Activated T-cell treated with anti-CD3 and anti-CD28 coated beads for 48 hours (primary cell): ENCODE measurements at regions not wholly inside any gene's neighbourhood (a gene's known extent, or its start where the extent isn't known, plus 50 kb on each side); places are given as distances from the start of the nearest gene placed in this dataset.
"Not testable (repeated sequence)": the region's sequence is repeated elsewhere in the genome, so short reads cannot be mapped to it uniquely, and the experiment has no call there.

Experiments
- DNase-seq: peaks from one replicate; pipeline ENCODE4 v3.0.0-alpha.2; 2020; ENCODE audit warnings: low read depth

DNA sequence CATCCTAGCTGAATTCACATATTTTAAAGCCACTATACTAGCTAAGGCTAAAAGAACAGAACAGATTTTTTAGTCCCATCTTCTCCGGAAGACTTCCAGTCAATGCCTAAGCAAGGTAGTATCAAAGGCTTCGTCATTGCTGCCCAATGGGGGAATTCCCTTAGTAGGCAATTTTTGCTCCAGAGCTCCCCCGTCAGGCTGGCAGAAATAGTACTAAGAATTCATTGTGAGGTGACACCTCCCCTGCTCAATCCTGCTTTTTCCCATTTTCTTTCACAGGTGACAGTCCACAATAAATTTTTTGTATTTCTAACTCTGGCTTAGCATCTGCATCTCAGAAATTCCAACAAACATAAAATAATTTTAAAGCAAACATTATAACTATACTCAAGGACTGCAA, 52.8 kb upstream of the SRSF6 start:
- peak; percentile 20 for DNase-seq

DNA sequence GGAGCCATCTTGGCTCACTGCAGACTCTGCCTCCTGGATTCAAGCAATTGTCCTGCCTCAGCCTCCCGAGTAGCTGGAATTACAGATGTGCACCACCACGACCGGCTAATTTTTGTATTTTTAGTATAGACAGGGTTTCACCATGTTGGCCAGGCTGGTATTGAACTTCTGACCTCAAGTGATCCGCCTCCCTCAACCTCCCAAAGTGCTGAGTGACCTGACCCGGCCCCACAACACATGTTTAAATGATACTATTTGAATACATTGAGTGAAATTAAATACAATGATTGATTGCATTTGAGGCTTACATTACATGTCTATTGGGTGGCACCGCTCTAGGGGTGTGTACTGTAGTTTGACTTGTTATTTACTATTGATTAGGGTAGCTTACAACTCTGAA, 56.8 kb upstream of the SRSF6 start:
- not testable (repeated sequence) for DNase-seq

DNA sequence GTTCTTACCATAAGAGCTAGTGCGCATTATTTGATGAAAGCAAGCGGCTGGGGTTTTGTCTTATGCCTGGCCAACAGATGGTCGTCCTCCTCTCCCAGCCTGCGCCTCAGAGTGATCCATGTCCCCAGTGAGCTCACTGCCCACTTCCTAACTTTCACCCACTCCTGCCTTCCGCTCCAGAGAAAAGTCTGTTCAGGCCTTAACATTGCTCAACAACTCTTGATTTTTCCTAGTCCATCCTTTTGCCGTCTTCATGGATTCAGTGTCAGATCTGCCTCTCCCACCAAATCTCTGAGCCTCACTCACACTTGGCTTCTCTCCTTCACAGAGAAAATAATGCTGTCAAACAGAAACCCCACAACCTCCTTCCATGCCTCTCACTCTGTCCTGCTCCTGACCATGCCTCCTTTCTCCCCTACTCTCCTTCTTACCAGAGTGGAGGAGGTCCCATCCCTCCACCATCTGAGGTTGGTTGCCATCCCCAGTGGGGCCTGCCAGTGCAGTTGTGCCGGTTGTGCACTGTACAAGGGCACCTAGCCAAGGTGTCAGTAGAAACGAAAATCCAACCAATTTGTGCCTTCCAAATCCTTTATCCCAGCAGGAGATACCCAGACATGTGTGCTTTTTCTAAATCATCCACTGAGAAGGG, 58.9 kb upstream of the SRSF6 start:
- no peak for DNase-seq

DNA sequence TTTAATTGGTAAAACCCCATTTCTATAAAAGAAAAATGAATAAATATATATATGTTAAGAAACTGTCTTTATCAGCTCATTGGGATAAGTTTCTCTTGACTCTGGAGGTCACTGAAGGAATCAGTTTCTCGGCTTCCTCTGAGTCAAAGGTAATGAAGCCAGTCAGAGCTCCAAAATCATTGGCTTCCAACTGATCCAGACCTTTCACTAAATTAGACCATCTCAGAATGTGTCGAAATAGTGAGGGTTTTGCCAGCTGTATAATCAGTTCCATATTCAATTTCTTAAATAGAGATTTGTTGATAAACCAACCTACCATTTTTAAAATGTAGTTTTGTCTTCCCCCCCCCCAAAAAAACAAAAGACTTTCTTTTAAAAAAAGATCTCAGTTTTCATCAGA, 60.5 kb upstream of the SRSF6 start:
- no peak for DNase-seq

DNA sequence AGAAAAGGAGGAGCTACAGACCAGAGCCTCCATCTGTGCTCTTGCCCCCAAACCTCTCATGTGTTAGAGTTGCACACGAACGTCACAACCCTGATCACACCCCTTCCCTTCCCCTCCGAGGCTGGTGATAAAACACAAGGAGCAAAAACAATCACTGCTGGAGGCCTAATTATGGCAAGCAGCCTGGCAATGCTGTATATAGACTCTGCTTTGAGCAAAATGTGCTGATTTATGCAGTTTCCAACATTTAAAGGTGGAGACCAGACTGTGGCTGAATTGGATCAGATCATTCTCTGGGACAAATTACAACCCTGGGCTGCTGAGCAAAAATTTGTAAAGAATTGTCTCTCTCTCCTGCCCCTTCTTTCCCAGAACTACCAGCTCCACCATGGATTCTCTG, 64.6 kb upstream of the SRSF6 start:
- DNase-seq: no peak

DNA sequence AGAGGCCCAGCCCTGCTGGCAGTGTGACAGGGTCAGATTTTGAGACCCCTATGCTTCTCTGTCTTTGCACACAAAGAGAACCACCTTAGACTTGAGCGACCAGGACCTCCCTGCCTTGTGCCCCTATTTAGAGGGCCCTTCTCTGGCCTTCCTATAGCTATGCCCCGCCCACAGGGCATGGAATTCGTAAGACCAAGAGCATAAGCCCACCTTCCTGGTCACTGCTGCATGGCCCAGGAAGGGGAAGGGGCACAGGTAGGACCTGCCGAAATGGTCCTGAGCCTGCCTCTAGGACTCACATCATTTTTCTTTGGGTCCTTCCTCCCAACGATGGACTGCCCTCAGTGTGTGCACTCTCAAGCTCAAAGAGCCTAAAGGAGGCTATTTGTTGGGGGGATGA, 65.1 kb upstream of the SRSF6 start:
- no peak for DNase-seq

DNA sequence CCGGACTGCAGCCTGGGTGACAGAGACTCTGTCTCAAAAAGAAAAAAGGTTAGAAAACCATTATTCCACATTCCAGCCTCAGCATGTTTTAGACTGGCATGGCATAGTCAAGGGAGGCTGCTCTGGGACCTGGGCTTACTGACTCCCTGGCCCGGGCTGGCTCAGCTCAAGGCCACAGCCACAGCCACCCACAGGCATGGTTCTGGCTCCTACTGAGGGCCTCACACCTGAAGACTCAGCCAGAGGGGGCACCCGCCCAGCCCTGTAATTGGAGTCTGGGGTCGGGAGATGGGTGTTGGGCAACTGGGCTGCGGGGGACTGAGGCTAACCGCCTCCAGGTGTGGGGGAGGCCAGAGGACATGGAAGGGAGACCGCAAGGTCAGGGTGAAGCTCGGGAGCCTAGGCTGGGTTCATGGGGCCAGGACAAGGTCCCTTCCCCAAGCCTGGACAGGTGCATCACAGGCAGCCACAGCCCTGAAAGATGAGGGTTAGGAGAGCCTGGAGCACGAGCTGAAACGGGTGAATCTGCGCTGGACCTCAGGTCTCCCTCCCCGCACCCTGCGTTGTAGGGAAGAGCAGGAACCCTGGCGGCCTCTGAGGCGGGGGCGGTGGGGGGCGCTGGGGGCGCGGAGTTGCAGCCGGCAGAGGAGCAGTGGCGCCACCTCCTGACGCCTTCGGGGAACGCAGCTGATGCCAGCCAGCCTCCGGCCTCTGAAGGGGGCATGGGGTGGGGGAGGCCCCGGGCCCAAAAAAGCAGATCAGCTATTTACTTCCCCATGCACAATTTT, 67.7 kb upstream of the SRSF6 start:
- no peak for DNase-seq

DNA sequence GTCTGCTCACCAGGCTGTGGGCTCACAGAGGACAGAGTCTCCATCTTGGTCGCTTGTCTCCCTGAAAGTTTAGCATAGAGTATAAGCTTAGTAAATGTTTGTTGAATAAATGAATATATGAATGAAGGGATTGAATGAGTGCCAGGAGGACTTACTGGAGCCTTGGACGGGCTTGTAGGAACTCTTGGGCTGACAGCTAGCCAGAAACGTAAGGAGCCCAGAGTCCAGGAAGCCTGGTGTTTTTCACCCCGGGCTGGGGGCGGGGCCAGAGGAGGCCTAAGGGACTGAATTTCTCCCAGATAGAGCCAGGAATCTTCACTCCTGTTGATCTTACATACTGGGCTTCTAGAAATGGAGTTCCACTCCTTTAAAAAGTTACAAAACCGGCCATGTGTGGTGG, 68.5 kb upstream of the SRSF6 start:
- no peak for DNase-seq

DNA sequence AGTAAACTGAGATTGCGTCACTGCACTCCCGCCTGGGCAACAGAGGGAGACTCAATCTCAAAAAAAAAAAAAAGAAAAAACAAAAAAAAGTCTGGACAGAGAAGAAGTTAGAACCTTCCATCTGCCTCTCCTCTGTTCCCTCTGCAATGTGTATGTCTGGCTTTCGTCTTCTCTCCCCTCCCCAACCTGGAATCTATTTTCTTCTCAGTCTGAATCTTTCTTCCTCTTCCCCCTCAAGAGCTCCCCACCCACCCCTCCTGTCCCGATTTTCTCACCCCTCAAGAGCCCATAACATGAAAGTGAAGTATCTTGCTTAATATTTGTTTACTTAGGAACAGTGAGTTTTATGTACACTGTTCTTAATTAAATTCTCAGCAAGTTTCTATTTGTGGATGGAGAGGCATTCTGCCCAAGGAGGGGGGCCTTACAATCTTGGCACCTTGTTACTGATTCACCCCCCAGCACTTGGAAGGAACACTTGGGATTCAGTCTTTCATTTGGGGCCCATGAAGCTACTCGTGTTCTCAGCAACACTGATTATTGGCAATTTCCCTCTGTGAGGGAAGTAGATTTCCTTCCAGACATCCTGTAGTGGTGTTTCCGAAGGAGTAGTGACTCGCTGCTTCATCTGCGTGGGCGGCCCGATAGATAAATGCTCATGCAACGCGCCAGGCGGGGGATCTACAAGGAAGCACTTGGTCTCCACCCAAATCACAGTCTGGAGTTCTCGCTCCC, 69.3 kb upstream of the SRSF6 start:
- no peak for DNase-seq

DNA sequence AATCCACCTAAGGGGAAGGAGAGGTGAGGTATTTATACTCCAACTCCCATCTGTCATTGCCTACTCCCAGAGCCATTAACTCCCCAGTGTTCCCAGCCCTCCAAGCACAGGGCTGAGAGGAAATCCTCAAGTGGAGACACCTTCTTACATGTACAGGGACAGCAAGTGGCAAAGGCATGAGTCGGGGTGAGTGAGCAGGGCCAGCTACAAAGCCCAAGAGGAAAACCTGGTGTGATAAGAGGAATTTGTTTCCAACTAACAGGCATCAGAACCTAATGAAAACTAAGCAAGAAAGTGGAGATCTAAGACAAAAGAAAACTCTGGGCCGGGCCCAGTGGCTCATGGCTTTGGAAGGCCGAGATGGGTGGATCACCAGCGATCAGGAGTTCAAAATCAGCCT, 70.0 kb upstream of the SRSF6 start:
- no peak for DNase-seq

DNA sequence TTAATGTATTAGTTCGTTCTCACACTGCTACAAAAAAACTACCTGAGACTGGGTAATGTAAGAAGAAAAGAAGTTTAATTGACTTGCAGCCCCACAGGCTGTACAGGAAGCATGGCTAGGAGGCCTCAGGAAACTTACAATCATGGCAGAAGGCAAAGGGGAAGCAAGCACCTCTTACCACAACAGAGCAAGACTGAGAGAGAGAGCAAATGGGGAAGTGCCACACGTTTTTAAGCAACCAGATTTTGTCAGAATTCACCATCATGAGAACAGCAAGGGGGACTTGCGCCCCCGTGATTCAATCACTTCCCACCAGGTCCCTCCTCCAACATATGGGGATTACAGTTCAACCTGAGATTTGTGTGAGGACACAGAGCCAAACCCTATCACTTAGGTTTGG, 70.8 kb upstream of the SRSF6 start:
- DNase-seq: no peak

DNA sequence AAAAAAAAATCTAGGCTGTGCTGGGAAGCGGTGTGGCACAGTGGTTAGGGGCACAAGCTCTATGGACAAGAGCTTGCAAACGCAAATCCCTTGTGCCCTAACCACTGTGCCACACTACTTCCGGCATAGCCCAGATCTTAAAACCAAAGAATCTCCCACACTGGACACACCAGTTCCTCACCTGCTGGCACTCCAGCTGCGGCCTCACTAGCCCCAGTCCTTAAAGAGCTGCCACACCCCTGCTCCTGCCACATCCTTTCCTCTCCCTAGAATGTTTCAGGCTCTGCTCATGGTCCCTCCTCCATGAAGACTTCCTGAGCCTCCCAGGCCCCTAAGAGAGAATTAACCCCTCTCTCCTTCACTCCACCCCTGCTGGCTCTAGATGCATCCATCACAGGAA, 71.8 kb upstream of the SRSF6 start:
- DNase-seq: no peak

DNA sequence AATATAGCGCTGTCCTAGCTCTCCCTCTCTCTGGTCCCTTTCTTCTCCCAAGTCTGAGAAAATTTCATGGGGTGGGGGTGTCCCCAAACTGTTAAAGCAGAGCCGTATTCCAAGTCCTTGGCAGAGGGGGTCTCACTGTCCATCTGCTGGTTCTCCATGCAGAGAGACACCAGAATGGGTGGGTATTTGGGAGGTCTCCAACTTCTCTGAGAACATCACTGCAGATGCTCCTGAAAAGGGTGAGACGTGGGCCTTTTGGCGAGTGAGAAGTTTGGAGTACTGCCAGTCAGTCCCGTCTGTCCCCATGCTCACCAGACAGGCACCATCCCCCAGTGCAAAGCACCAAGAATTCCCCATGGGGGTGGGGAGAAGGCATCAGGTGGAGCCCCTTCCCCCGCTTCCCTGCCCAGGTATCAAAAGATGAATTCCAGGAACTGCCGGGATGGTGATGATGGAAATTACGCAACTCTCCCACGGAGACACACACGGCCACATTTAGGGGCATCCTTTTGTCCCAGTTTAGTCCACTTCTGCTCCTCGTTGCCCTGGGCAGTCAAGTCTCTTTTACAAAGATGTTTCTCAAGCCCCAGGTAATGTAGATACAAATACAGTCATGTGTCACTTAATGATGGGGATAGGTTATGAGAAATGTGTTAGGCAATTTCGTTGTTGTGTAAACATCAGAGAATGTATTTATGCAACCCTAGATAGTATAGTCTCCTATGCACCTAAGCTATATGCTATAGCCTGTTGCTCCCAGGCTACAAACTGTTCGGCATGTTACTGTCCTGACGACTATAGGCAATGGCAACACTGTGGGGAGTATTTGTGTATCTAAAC, 73.4 kb upstream of the SRSF6 start:
- no peak for DNase-seq

DNA sequence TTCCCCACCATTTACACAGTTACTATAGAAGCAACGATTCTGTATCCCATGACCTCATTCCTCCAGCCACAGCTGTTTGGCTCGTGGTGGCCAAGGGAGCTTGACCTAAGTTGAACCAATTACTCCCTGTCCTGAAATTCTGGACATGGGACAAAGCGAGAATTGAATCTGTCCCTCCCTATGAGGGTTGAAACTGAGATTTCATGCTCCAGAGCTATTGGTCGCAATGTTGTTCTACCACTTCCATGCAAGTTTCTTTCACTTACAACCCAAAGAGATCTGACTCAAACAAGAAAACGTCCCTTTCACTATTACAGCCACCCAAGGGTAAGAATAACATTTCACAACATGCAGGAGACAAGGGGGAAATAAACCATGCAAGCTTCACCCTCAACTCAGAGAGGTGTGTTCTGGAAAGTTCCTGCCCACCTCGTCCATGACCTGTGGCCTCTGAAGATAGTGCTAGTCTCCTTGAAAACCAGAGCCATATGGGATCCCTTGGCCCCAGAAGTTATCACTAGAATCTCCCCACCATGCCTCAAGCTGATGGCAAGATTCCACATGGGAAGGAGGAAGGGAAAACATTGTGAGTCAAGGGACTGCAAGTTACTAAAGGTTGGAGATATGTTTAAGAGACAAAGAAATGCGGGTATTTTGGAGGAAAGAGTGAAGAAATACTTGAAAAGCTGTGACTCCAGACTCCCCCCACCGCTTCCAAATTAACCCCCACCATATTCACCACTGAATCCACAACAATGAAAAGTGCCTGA, 74.5 kb upstream of the SRSF6 start:
- DNase-seq: no peak

DNA sequence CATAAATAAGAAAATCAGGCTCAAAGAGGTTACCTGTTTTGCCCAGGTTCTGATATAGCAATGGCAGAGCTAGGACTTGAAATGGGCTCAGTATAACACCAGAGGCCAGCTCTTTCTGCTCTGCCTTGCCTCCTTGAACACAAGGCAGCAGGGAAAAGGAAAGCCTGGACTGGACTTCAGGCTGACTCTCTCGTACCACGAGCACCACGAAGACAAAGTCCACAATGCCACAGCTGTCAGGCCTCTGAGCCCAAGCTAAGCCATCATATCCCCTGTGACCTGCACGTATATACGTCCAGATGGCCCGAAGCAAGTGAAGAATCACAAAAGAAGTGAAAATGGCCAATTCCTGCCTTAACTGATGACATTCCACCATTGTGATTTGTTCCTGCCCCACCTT, 75.6 kb upstream of the SRSF6 start:
- DNase-seq: not testable (repeated sequence)

DNA sequence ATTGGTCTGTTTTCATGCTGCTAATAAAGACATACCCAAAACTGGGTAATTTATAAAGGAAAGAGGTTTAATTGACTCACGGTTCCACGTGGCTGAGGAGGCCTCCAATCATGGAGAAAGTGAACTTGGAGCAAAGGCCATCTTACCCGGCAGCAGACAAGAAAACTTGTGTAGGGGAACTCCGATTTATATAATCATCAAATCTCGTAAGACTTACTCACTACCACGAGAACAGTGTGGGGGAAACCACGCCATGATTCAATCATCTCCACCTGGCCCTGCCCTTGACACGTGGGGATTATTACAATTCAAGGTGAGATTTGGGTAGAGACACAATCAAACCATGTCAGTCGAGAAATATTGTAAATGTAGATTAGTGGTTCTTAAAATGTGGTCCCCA, 76.2 kb upstream of the SRSF6 start:
- DNase-seq: peak; percentile 6

DNA sequence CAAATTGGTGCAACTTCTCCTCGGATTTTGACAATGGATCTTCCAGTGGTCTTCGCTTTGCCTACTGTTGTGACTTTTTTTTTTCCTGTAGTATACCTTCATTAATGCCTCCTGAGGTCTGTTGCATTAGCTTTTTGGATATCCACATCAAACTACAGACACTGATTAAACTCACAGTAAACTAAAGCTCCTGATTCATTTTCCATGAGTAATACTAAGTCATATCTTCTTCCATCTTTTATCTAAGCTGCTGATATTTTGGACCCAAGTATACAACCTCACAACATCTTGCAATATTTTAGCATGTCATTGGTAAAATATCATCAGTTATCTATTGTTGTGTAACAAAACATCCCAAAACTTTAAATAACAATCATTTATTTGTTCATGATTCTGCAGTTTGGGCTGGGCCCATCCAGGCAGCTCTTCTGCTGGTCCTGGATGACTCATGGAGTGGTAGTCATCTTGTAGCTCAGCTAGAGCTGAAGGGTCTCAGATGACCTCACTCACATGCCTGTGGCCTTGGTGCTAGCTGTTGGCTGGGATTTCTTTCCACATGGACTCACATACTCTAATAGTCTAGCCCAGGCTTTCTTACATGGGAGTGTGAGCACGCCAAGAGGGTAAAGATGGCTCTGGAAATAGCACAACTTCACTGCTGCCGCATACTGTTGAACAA, 78.3 kb upstream of the SRSF6 start:
- no peak for DNase-seq

DNA sequence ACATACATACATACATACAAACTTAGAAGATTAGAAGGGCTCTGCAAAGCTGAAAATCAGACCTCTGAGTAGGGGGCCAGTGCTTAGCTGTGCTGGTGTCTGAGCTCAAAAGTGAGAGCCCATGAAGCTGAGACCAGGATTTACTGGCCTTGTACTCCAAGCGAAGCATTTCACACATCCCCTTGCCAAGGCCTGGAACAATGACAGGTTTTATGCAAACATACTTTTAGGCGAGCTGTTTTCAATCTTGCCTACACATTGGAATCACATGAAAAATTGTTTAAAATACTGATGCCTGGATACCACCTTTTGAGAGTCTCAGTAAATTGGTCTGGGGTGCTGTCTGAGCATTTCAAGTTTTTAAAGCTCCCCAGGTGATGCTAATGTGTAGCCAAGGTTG, 80.9 kb upstream of the SRSF6 start:
- DNase-seq: no peak

DNA sequence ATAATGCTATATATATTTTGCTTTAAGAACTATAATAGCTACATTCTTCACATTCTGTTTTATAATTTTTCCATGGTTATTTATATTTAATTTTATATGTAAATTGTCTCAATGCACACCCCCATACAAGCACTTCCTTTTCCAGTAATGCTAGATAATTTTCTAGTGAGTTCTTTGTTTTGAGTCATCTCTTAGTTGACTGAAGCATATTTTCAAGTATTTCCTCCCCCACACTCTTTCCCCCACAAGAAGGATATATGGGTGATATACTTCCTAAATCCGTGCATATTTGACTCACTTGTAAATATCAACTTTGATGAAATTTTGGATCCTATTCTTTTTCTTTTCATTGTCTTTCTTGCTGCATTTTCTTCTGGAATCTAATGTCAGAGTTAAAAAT, 82.1 kb upstream of the SRSF6 start:
- DNase-seq: no peak

DNA sequence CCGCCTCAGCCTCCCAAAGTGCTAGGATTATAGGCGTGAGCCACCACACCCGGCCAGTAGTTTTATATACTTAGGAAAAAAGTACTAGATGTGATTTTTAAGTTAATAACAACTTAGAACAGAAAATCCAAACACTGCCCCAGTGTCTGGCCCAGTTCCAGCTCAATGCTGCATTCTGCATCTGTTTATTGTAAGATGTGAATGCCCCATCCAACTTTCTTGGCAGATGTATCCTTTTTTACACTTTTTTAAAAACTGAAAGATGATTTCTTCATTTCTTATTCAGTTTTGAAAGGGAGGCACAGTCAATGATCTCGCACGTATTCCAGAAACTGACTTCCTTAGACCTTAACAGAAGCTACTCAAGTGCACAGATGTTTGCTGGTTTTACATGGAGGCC, 85.6 kb upstream of the SRSF6 start:
- no peak for DNase-seq

DNA sequence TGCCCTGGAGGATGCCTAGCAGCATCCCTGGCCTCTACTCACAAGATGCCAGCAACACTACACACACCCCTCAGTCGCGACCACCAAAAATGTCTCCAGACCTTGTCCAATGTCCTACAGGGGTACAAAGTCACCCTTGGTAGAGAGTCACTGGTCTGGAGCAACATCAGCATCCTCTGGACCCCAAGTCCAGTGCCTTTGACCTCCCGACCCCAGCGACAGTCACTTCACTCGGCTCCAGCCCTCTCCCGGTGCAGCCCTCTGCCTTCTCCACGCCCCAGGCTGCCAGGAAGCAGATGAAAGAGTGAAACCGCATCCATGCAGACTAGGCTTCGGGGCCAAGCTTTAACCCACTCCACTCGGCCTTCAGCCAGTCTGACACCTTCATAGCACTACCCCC, 92.0 kb upstream of the SRSF6 start:
- DNase-seq: no peak
